ENCODE measurements at regions not wholly inside any gene's neighbourhood (a gene's known extent, or its start where the extent isn't known, plus 50 kb on each side); places are given as distances from the start of the nearest gene placed in this dataset.

DNA sequence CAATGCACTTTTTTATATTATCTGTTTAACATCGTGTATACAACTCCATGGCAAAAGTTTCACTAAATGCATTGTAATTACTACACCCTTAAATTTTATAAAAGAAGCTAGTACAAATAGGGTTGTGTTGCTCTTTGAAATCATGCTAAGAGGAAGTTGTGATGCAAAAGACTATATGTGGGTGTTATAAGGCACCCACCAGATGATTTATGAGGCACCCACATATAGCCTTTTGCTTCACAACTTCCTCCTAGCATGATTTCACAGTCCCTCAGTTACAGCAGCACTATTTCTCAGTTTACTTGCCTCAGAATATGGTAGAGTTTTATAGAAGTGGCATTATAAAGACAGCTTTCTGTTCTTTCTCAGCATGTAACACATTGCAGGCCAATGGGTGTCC is 277.3 kb upstream of the DOK6 start:
- TF ChIP-seq CTCF (IDR thresholded peaks at IDR 0.05) (no peak), POLR2A (IDR thresholded peaks at IDR 0.05) (no peak)

Measured in heart left ventricle (tissue), 13 donors.